ENCODE measurements at regions not wholly inside any gene's neighbourhood (a gene's known extent, or its start where the extent isn't known, plus 50 kb on each side); places are given as distances from the start of the nearest gene placed in this dataset.

- peak overlapping the region in 1 of 7 donors; percentile 69 for H3K27ac Mint-ChIP-seq
- Histone ChIP-seq H3K4me3 (replicated peaks in 1 of 3; ENCODE audit: low read depth in 2 of 3, low read length in 3 of 3) (no peak overlapping the region), H3K4me2 (replicated peaks; ENCODE audit: extremely low read depth, low read length, poor library complexity, severe bottlenecking) (no peak overlapping the region), H3K9ac (ENCODE audit: insufficient read depth, low read length, poor library complexity, severe bottlenecking) (no peak overlapping the region), H3K27ac (ENCODE audit: low read depth in 1 of 2, low read length in 2 of 2) (no peak overlapping the region), H2AFZ (ENCODE audit: insufficient read depth, low read depth, low read length, poor library complexity, severe bottlenecking) (no peak overlapping the region), H3K27me3 (ENCODE audit: control insufficient read depth in 2 of 2, insufficient read depth in 2 of 2, low read length in 2 of 2) (no peaks in the 10 kb centered on the region), H4K20me1 (ENCODE audit: insufficient read depth, low read length) (no peaks in the 10 kb centered on the region), H3K9me3 (replicated peaks in 1 of 2; ENCODE audit: control insufficient read depth in 1 of 2, insufficient read depth in 1 of 2, low read length in 2 of 2) (no peaks in the 10 kb centered on the region), H3K36me3 (replicated peaks in 1 of 2; ENCODE audit: control insufficient read depth in 1 of 2, insufficient read depth in 2 of 2, low read length in 2 of 2) (no peaks in the 10 kb centered on the region), H3K4me1 (ENCODE audit: control insufficient read depth in 1 of 2, insufficient read depth in 2 of 2, low read length in 2 of 2) (peaks cover 5% of the 10 kb centered on the region in 2 donors), H3K79me2 (ENCODE audit: insufficient read depth, low read length) (no peaks in the 10 kb centered on the region)
- intact Hi-C loops (cut with micrococcal nuclease), result no loop called here
- peaks cover 0 to 2% (median 0%) of the 10 kb centered on the region in 7 donors for H3K9me3 Mint-ChIP-seq
- TF ChIP-seq CTCF (IDR thresholded peaks at IDR 0.05), result no peak
- peaks cover 16% of the 10 kb centered on the region for H3K4me1 Mint-ChIP-seq
- no peaks in the 10 kb centered on the region for H3K36me3 Mint-ChIP-seq
- no CpG with 5 or more reads among the region's 1 CpG for WGBS (ENCODE audit: insufficient coverage)
- DNase-seq, result no peak
- H3K27me3 Mint-ChIP-seq (ENCODE audit: low read depth in 3 of 3), result no peaks in the 10 kb centered on the region
- no peak overlapping the region for H3K4me3 Mint-ChIP-seq
These were observed 1068.6 kb downstream of the TAF11L14 start for GRCh38 chr5:18702821-18703220.

GRCh38 chr5:18712936-18713485 lies 1078.8 kb downstream of the TAF11L14 start:
- H3K9me3 ChIP-seq (replicated peaks in 1 of 2; ENCODE audit: control insufficient read depth in 1 of 2, insufficient read depth in 1 of 2, low read length in 2 of 2), result peaks cover 0 to 5% of the 10 kb centered on the region in 2 donors
- no peaks in the 10 kb centered on the region for H3K36me3 ChIP-seq (replicated peaks in 1 of 2; ENCODE audit: control insufficient read depth in 1 of 2, insufficient read depth in 2 of 2, low read length in 2 of 2)
- Mint-ChIP-seq H3K9me3 (peaks cover 0 to 6% (median 3%) of the 10 kb centered on the region in 7 donors), H3K36me3 (no peaks in the 10 kb centered on the region), H3K27me3 (ENCODE audit: low read depth in 3 of 3) (peaks cover 0 to 2% (median 0%) of the 10 kb centered on the region in 3 donors), H3K27ac (no peak overlapping the region), H3K4me1 (peaks cover 8% of the 10 kb centered on the region), H3K4me3 (no peak overlapping the region)
- no peak overlapping the region for H3K27ac ChIP-seq (ENCODE audit: low read depth in 1 of 2, low read length in 2 of 2)
- no peaks in the 10 kb centered on the region for H4K20me1 ChIP-seq (ENCODE audit: insufficient read depth, low read length)
- no peak overlapping the region for H3K4me2 ChIP-seq (replicated peaks; ENCODE audit: extremely low read depth, low read length, poor library complexity, severe bottlenecking)
- H2AFZ ChIP-seq (ENCODE audit: insufficient read depth, low read depth, low read length, poor library complexity, severe bottlenecking), result no peak overlapping the region
- no peaks in the 10 kb centered on the region for H3K79me2 ChIP-seq (ENCODE audit: insufficient read depth, low read length)
- intact Hi-C loops (cut with micrococcal nuclease), result no loop called here
- TF ChIP-seq CTCF (IDR thresholded peaks at IDR 0.05), result no peak
- H3K4me3 ChIP-seq (replicated peaks in 1 of 3; ENCODE audit: low read depth in 2 of 3, low read length in 3 of 3), result no peak overlapping the region
- WGBS (ENCODE audit: insufficient coverage), result no CpG with 5 or more reads among the region's 5 CpGs
- no peak for DNase-seq
- no peaks in the 10 kb centered on the region for H3K4me1 ChIP-seq (ENCODE audit: control insufficient read depth in 1 of 2, insufficient read depth in 2 of 2, low read length in 2 of 2)
- H3K9ac ChIP-seq (ENCODE audit: insufficient read depth, low read length, poor library complexity, severe bottlenecking), result no peak overlapping the region
- no peaks in the 10 kb centered on the region for H3K27me3 ChIP-seq (ENCODE audit: control insufficient read depth in 2 of 2, insufficient read depth in 2 of 2, low read length in 2 of 2)

Measured in CD14-positive monocyte (primary cell).